PC-3 (cell line): ENCODE measurements at regions not wholly inside any gene's neighbourhood (a gene's known extent, or its start where the extent isn't known, plus 50 kb on each side); places are given as distances from the start of the nearest gene placed in this dataset.

ENCODE experiments used
- CTCF ChIP-seq: fragments of 300-600 bp; sonication (generic); conservative IDR thresholded peaks from 2 replicates; pipeline ENCODE4 v1.5.1; 2017; ENCODE audit warnings: antibody characterized with exemption, low read depth, mild to moderate bottlenecking, low read length
- EZH2 ChIP-seq: fragments of 300-600 bp; sonication (generic); IDR thresholded peaks from one replicate; pipeline ENCODE4 v1.6.1; 2017; ENCODE audit warnings: antibody characterized with exemption, mild to moderate bottlenecking, low read length; ENCODE audit not compliant: unreplicated experiment

- no peak for TF ChIP-seq EZH2
- no peak for TF ChIP-seq CTCF
These were observed 138.9 kb downstream of the GADD45G start for GRCh38 chr9:89743573-89744254.
